Activated T-cell treated with anti-CD3 and anti-CD28 coated beads for 1 hour (primary cell): ENCODE measurements at regions not wholly inside any gene's neighbourhood (a gene's known extent, or its start where the extent isn't known, plus 50 kb on each side); places are given as distances from the start of the nearest gene placed in this dataset.
A peak's percentile ranks its signal among the peaks of the same experiment; 100 is the strongest.

ENCODE experiments used
- DNase-seq: peaks from one replicate; pipeline ENCODE4 v3.0.0-alpha.2; 2020; ENCODE audit warnings: low read depth

- no peak for DNase-seq
Observed at GRCh38 chr10:45198486-45199204, 116.8 kb downstream of the OR13A1 start.

DNA sequence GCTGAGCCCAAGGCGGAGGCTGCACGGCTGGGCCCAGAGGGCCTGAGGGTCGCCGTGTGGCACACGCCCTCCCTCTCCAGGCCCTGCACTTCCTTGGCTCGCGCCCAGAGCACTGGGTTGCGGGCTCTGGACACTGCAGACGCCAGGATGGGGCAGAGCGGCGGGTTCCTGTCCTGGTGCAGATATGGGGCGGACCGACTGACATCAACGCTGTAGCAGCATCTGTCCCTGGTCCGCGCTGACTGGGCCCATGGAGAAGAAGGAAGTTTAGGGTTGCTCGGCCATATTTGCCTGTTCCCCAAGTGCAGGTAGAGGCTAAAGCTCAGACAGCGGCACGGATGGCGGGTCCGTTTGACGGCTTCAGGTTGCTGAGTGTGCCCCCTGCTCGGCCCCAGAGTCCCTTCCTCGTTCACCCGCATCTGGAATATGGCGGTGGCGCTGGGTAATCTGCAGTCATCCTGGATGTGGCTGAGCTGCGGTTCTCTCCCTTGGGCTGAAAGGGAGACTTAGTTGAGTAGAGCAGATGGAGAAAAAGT is 116.1 kb downstream of the OR13A1 start:
- DNase-seq, result no peak

DNA sequence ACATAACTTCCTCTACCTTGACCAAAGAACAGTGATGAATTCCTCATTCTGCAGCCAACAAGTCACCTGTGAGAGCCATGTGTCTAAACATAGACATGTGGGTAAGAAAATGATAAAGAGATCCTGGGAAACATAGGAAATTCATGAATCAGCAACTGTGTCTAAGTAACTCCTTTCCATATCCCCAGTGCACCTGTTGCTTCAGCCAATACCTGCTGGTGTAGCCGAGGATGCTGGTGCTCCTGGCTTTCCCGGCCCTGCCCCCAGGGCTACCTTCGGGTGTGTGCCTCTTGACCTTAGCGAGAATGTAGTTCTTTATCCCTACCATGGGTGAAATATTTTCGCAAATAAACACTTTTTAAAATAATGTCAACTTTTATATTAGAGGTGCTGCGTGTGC is 114.1 kb downstream of the OR13A1 start:
- DNase-seq, result no peak

GRCh38 chr10:45202242-45202641 is 113.2 kb downstream of the OR13A1 start:
- DNase-seq, result no peak

DNA sequence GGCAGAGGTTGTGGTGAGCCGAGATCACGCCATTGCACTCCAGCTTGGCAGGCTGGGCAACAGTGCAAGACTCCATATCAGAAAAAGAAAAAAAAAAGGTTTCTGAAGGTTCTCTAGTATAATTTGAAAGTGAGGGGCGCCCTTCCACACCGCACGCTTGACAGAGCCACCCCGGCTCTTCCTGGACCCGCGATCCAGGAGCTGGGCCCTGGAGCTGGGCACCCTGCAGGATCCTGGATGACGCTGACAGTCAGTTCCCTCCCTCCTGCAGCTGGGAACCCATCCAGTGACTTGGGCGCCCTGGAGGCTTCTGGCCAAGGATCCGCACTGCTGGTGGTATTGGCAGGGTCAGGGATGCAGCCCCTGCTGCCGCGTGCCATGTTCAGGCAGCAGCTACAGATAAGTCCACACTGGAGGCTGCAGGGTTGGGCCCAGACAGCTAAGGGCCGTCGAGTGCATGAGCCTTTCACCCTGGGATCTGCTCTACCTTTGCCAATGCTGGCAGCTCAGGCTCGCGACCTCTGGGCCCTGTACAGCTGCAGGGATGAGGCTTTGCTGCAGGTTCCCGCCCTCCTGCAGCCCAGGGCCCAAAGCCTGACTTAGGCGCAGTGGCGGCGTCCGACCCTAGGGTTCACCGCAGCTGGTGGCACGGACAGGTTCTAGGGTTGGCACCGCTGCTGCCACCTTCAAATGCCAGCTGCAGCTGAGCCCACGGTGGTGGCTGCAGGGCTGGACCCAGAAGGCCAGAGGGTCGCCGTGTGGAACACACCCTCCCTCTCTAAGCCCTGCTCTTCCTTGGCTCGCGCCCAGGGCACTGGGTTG is 110.2 kb downstream of the OR13A1 start:
- no peak for DNase-seq

- no peak for DNase-seq
Observed at GRCh38 chr10:45209888-45210287, 105.5 kb downstream of the OR13A1 start.

GRCh38 chr10:45211576-45211975 is 103.8 kb downstream of the OR13A1 start:
- DNase-seq, result no peak

DNA sequence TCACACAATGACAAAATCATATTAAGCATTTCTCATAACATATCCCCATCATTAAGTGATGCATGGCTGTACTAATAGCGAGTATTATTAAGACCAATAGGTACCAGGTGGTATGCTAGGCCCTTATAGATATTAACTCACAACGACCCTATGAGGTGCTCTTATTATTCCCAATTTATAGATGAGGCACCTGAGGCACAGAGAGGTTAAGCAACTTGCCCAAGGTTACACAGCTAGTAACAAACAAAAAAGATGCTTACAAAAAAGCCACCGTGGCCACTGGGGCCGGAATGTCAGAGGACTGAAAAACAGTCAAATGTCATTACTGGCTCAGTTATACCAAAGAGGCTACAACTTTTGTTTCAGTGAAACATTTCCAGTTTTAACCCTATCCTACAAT is 96.0 kb downstream of the OR13A1 start:
- DNase-seq, result no peak

GRCh38 chr10:45220931-45221330 is 94.5 kb downstream of the OR13A1 start:
- no peak for DNase-seq

DNA sequence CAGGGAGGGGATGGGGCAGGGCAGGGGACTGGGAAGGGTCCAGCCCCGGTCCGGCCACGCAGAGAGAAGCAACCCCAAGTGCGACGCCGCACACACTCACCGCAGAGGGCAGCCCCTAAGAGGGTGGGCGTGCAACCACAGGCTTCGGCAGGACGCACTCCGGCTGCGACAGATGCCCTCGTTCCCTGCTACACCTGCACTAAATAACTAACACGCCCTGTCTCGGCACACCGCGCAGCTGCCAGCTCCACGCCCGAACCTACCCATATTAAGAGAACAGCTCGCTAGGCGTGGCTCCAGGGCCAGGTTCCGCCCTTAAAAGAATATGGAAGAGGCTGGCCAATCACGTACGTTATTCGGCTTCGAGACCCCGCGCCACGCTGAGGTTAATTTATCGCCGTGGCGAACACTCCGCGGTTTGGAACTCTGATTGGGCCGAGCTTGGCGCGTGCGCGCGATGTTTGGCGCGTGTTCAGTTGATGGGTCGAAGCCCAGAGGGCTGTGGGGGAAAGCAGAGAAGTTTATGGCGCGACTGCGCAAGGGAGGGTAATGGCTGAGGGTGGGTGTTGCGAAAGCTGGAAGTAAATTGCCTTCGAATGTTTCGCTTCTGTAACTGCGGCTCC is 91.1 kb downstream of the OR13A1 start:
- no peak for DNase-seq

DNA sequence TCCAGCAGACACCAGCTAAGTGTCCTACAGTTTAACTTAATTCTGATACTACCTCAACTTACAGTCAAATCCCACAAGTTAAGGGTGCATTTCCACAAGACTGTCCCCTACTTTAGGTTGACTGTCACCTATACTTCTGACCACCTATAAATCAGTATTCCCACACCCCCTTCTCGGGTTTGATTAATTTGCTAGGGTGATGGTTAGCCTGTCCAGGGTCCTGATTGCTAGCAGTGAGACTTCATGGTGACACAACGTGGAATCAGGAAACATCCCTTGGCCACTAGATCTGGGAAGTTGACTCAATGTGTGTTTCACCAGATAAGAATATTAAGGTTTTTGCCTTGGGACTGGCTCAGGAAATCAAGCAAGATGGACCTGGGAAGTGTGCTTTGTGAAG is 88.4 kb downstream of the OR13A1 start:
- DNase-seq, result no peak

DNA sequence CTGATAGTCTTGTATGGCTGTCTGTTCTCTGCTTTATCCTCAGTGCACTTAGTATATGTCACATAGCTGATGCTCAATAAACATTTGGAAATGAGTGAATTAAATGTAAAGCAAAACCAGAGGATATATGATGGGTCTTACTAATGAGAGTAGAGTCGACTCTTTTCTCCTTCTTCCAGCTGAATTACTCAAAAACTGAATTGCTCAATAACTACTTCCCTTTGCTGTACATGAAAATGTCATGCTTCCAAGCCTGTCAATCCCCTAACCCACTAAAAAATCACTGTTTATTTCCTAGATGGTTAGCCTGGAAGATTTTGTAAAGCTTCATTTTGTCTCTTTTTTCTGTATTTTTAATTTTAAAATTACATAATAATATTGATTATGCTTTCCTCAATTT is 88.0 kb downstream of the OR13A1 start:
- DNase-seq, result no peak

GRCh38 chr10:45229823-45230222 is 85.6 kb downstream of the OR13A1 start:
- DNase-seq, result no peak

- DNase-seq, result peak; percentile 59
Observed at GRCh38 chr10:45235260-45235769, 80.1 kb downstream of the OR13A1 start.

GRCh38 chr10:45235798-45236220 is 79.6 kb downstream of the OR13A1 start:
- no peak for DNase-seq

DNA sequence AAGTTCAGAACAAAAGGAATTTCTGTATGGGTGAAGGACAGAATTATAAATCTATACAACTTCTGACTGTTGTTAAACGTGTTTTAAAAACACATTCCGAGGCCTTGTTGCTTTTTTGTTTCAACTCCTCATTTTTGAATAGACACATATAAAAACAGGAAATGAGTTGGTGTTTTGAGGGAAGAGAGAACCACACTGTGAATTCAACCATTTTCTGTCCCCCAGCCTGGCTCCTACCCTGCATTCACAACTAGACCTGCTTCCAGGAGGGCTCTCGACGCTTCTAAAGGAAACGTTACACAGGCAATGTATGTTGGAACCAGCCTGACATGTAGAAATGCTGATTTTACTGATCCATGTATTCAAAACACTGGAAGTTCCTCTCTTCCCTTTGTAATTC is 76.5 kb downstream of the OR13A1 start:
- DNase-seq, result no peak

- no peak for DNase-seq
Observed at GRCh38 chr10:45239642-45240041, 75.8 kb downstream of the OR13A1 start.

- DNase-seq, result no peak
Observed at GRCh38 chr10:45241865-45242520, 73.4 kb downstream of the OR13A1 start.

- DNase-seq, result no peak
Observed at GRCh38 chr10:45243261-45243660, 72.1 kb downstream of the OR13A1 start.

GRCh38 chr10:45246522-45246921 is 68.9 kb downstream of the OR13A1 start:
- DNase-seq, result no peak

GRCh38 chr10:45249978-45250693 is 65.3 kb downstream of the OR13A1 start:
- DNase-seq, result no peak
